ENCODE measurements at regions not wholly inside any gene's neighbourhood (a gene's known extent, or its start where the extent isn't known, plus 50 kb on each side); places are given as distances from the start of the nearest gene placed in this dataset.
A peak's percentile ranks its signal among the peaks of the same experiment; 100 is the strongest.

- DNase-seq, result no peak
- peak; percentile 37 for ATAC-seq
Observed at GRCh38 chr12:4045786-4046494, 172.7 kb upstream of the PARP11 start.

GRCh38 chr12:4044736-4045730, 171.8 kb upstream of the PARP11 start:
- ATAC-seq (no peak), DNase-seq (no peak)
- intact Hi-C loops (cut with DNase I, micrococcal nuclease), result loop anchor here in 1 of 2 donors (5.0 kb wide), 1 partner anchor 158 kb away; no protein-coding TSS in a partner anchor

More at GRCh38 chr12:4045786-4046494, 172.7 kb upstream of the PARP11 start:
- intact Hi-C loops (cut with DNase I, micrococcal nuclease), result no loop called here

- no peak for ATAC-seq
- intact Hi-C loops (cut with DNase I, micrococcal nuclease), result loop anchor here in 1 of 2 donors (5.0 kb wide), 1 partner anchor 157 kb away; no protein-coding TSS in a partner anchor
Observed at GRCh38 chr12:4044101-4044500, 170.9 kb upstream of the PARP11 start.

GRCh38 chr12:4041187-4041885, 168.1 kb upstream of the PARP11 start:
- ATAC-seq, result peak; percentile 20
- intact Hi-C loops (cut with DNase I, micrococcal nuclease), result loop anchor here in 1 of 2 donors (5.0 kb wide), 1 partner anchor 154 kb away; no protein-coding TSS in a partner anchor
- DNase-seq, result peak; percentile 36 to 37

More at GRCh38 chr12:4044101-4044500, 170.9 kb upstream of the PARP11 start:
- no peak for DNase-seq

GRCh38 chr12:4039931-4040330, 166.7 kb upstream of the PARP11 start:
- no peak for ATAC-seq
- intact Hi-C loops (cut with DNase I, micrococcal nuclease), result loop anchor here in 1 of 2 donors (5.0 to 10.0 kb wide), 2 partner anchors 153 to 235 kb away; partner anchors contain the start of gene CCND2
- DNase-seq, result no peak

GRCh38 chr12:4037747-4038312, 164.6 kb upstream of the PARP11 start:
- ATAC-seq (peak; percentile 29), DNase-seq (peak in 1 of 2 donors; percentile 67)
- intact Hi-C loops (cut with DNase I, micrococcal nuclease), result loop anchor here in 1 of 2 donors (10.0 kb wide), 1 partner anchor 237 kb away; the partner anchor contains the start of gene CCND2

- intact Hi-C loops (cut with DNase I, micrococcal nuclease), result loop anchor here in 1 of 2 donors (10.0 kb wide), 1 partner anchor 238 kb away; the partner anchor contains the start of gene CCND2
- no peak for DNase-seq
- ATAC-seq, result no peak
Observed at GRCh38 chr12:4036671-4037271, 163.6 kb upstream of the PARP11 start.

GRCh38 chr12:4034921-4035320, 161.7 kb upstream of the PARP11 start:
- no peak for ATAC-seq
- intact Hi-C loops (cut with DNase I, micrococcal nuclease), result loop anchor here in 1 of 2 donors (10.0 kb wide), 1 partner anchor 240 kb away; the partner anchor contains the start of gene CCND2
- no peak for DNase-seq

GRCh38 chr12:4032924-4033615, 159.9 kb upstream of the PARP11 start:
- ATAC-seq (no peak), DNase-seq (no peak)
- intact Hi-C loops (cut with DNase I, micrococcal nuclease), result loop anchor here in 1 of 2 donors (10.0 kb wide), 1 partner anchor 242 kb away; the partner anchor contains the start of gene CCND2

GRCh38 chr12:4031703-4032291, 158.6 kb upstream of the PARP11 start:
- DNase-seq (peak; percentile 33 to 47), ATAC-seq (peak; percentile 57)
- intact Hi-C loops (cut with DNase I, micrococcal nuclease), result loop anchor here in 1 of 2 donors (10.0 kb wide), 1 partner anchor 243 kb away; the partner anchor contains the start of gene CCND2

GRCh38 chr12:4030929-4031702, 157.9 kb upstream of the PARP11 start:
- ATAC-seq, result peak; percentile 96
- intact Hi-C loops (cut with DNase I, micrococcal nuclease), result loop anchor here in 1 of 2 donors (10.0 kb wide), 1 partner anchor 244 kb away; the partner anchor contains the start of gene CCND2
- DNase-seq, result peak; percentile 87 to 91

GRCh38 chr12:4027412-4027811, 154.2 kb upstream of the PARP11 start:
- DNase-seq (peak in 1 of 2 donors; percentile 31), ATAC-seq (peak; percentile 25)
- intact Hi-C loops (cut with DNase I, micrococcal nuclease), result no loop called here

GRCh38 chr12:4026517-4026916, 153.3 kb upstream of the PARP11 start:
- intact Hi-C loops (cut with DNase I, micrococcal nuclease), result no loop called here
- no peak for DNase-seq
- ATAC-seq, result no peak

GRCh38 chr12:4026020-4026358, 152.8 kb upstream of the PARP11 start:
- intact Hi-C loops (cut with DNase I, micrococcal nuclease), result no loop called here
- ATAC-seq (no peak), DNase-seq (no peak)

- intact Hi-C loops (cut with DNase I, micrococcal nuclease), result no loop called here
- DNase-seq (no peak), ATAC-seq (no peak)
Observed at GRCh38 chr12:4025181-4026019, 152.2 kb upstream of the PARP11 start.

Measured in left colon (tissue), 2 donors.